Psoas muscle (tissue), 7 donors: ENCODE measurements at regions not wholly inside any gene's neighbourhood (a gene's known extent, or its start where the extent isn't known, plus 50 kb on each side); places are given as distances from the start of the nearest gene placed in this dataset.
"Not testable (repeated sequence)": the region's sequence is repeated elsewhere in the genome, so short reads cannot be mapped to it uniquely, and the experiment has no call there.

Source experiments
- ATAC-seq, 4 donors: fragments of 200-7000 bp; cut with Tn5 transposase; one replicate each; pipeline ENCODE4 v1.9.1; 2020; ENCODE audit warnings: moderate library complexity in 3 of 4, mild to moderate bottlenecking in 2 of 4
- DNase-seq, 2 donors: peaks; one replicate each; pipeline ENCODE4 v3.0.0-alpha.2; 2020
- H3K27ac ChIP-seq: fragments of 200-600 bp; one replicate; pipeline ENCODE4 v1.8.0; 2022
- H3K27me3 ChIP-seq, 3 donors: fragments of 200-600 bp in 1 of 3; one replicate each; pipeline versions ENCODE4 v1.6.1 to v1.8.0; 2013 to 2022; ENCODE audit warnings: low read length in 2 of 3, mild to moderate bottlenecking in 2 of 3, moderate library complexity in 1 of 3; ENCODE audit not compliant: insufficient read depth in 3 of 3
- H3K36me3 ChIP-seq, 2 donors: fragments of 200-600 bp in 1 of 2; one replicate each; pipeline versions ENCODE4 v1.6.1 to v1.8.0; 2013 to 2022; ENCODE audit warnings: low read depth in 1 of 2, mild to moderate bottlenecking in 1 of 2, moderate library complexity in 1 of 2; ENCODE audit not compliant: insufficient read depth in 1 of 2
- H3K4me1 ChIP-seq: fragments of 200-600 bp; one replicate; pipeline ENCODE4 v1.8.0; 2022
- H3K4me3 ChIP-seq: fragments of 200-600 bp; one replicate; pipeline ENCODE4 v1.8.0; 2022; ENCODE audit warnings: mild to moderate bottlenecking
- H3K9me3 ChIP-seq: fragments of 200-600 bp; one replicate; pipeline ENCODE4 v1.8.0; 2022
- WGBS, 3 donors: extraction: QIAGEN DNeasy Blood & Tissue Kit; methylation state at CpG; one replicate each; pipeline versions ENCODE4 v1.1.6 to v1.1.7; 2013; 5-methylcytosine and 5-hydroxymethylcytosine counted together
- intact Hi-C, 2 donors: fragments of 100-400 bp; cut with DNase I; formaldehyde crosslinking; loops; one replicate each; pipeline versions ENCODE4 v1.11.0 to v1.14.2; 2022
- TF ChIP-seq, protein P1 (sequence below): fragments of 200-600 bp; IDR thresholded peaks from one replicate; pipeline ENCODE4 v1.8.0; 2022; ENCODE audit warnings: antibody characterized with exemption
- donor health status: healthy with polysubstance abuse.
- donor health status: DM: no; HTN: no; CAD: no; lungs with moderate emphysema.
- donor health status: Bipolar disorder and iron deficiency.
- donor health status: healthy.
- donor health status: DM: yes; HTN: yes; CAD: no.
- donor health status: DM: no; HTN: no; CAD: no.
- donor health status: DM: yes; HTN: yes; CAD: no.

GRCh38 chr6:130699742-130700141 lies 127.5 kb upstream of the SMLR1 start:
- Histone ChIP-seq H3K36me3 (no peaks in the 10 kb centered on the region), H3K27ac (no peak overlapping the region), H3K9me3 (no peaks in the 10 kb centered on the region), H3K4me3 (no peak overlapping the region), H3K27me3 (no peaks in the 10 kb centered on the region), H3K4me1 (no peaks in the 10 kb centered on the region)
- 87 to 93% (median 92%) methylated on average over 2 of the region's 2 CpGs for WGBS, 3 donors
- ATAC-seq, result no peak
- DNase-seq, result no peak
- TF ChIP-seq, protein P1, sequence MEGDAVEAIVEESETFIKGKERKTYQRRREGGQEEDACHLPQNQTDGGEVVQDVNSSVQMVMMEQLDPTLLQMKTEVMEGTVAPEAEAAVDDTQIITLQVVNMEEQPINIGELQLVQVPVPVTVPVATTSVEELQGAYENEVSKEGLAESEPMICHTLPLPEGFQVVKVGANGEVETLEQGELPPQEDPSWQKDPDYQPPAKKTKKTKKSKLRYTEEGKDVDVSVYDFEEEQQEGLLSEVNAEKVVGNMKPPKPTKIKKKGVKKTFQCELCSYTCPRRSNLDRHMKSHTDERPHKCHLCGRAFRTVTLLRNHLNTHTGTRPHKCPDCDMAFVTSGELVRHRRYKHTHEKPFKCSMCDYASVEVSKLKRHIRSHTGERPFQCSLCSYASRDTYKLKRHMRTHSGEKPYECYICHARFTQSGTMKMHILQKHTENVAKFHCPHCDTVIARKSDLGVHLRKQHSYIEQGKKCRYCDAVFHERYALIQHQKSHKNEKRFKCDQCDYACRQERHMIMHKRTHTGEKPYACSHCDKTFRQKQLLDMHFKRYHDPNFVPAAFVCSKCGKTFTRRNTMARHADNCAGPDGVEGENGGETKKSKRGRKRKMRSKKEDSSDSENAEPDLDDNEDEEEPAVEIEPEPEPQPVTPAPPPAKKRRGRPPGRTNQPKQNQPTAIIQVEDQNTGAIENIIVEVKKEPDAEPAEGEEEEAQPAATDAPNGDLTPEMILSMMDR, result no peak
- intact Hi-C loops, result loop anchor here (2.0 to 5.0 kb wide), 2 partner anchors 377 kb away; no protein-coding TSS in a partner anchor

GRCh38 chr6:130700397-130700796 lies 126.8 kb upstream of the SMLR1 start:
- ATAC-seq, result no peak
- H3K27me3 ChIP-seq, result no peaks in the 10 kb centered on the region
- TF ChIP-seq, protein P1, result no peak
- no peaks in the 10 kb centered on the region for H3K4me1 ChIP-seq
- no peak overlapping the region for H3K4me3 ChIP-seq
- no peak overlapping the region for H3K27ac ChIP-seq
- H3K9me3 ChIP-seq, result no peaks in the 10 kb centered on the region
- no peak for DNase-seq
- intact Hi-C loops, result no loop called here
- H3K36me3 ChIP-seq, result no peaks in the 10 kb centered on the region
- 80 to 91% (median 81%) methylated on average over 4 of the region's 4 CpGs for WGBS, 3 donors

- ATAC-seq, result no peak
- Histone ChIP-seq H3K4me1 (no peaks in the 10 kb centered on the region), H3K4me3 (no peak overlapping the region), H3K9me3 (no peaks in the 10 kb centered on the region), H3K27me3 (no peaks in the 10 kb centered on the region), H3K36me3 (no peaks in the 10 kb centered on the region), H3K27ac (no peak overlapping the region)
- WGBS, 3 donors, result 40 to 55% (median 49%) methylated on average over 2 of the region's 2 CpGs
- TF ChIP-seq, protein P1, result no peak
- intact Hi-C loops, result no loop called here
- no peak for DNase-seq
Observed at GRCh38 chr6:130708338-130708737, 118.9 kb upstream of the SMLR1 start.

- intact Hi-C loops, H3K4me3 ChIP-seq, H3K27me3 ChIP-seq, H3K27ac ChIP-seq, H3K9me3 ChIP-seq, H3K36me3 ChIP-seq, H3K4me1 ChIP-seq, ATAC-seq, DNase-seq: not testable (repeated sequence)
- WGBS, 3 donors, result 68 to 74% (median 72%) methylated on average over 3 of the region's 3 CpGs
Observed at GRCh38 chr6:130711641-130712040, 115.6 kb upstream of the SMLR1 start.

DNA sequence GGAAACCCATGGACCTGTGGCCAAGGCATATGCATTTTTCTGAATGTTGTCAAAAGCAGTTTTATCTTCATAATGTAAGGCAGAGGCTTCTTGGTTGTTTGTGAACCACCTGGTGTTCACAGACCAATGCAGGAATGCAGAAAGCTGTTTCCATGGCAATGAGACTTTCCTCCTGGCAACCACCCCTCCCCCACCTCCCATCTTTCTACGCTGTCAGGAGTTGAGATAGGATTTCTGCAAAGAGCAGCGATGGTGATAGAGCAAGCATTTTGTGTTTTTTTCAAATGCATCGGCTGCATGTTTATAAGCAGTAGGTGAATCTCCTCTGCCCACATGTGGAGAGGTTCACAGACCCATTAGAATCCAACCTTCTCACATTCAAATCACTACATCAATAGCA lies 114.1 kb upstream of the SMLR1 start:
- WGBS, 3 donors, result 25 to 36% (median 26%) methylated on average over 3 of the region's 3 CpGs
- Histone ChIP-seq H3K27ac (no peak overlapping the region), H3K9me3 (no peaks in the 10 kb centered on the region), H3K4me1 (no peaks in the 10 kb centered on the region), H3K36me3 (no peaks in the 10 kb centered on the region), H3K27me3 (no peaks in the 10 kb centered on the region), H3K4me3 (no peak overlapping the region)
- TF ChIP-seq, protein P1, result no peak
- intact Hi-C loops, result no loop called here
- DNase-seq (no peak), ATAC-seq (no peak)
